ENCODE measurements at regions not wholly inside any gene's neighbourhood (a gene's known extent, or its start where the extent isn't known, plus 50 kb on each side); places are given as distances from the start of the nearest gene placed in this dataset.
A peak's percentile ranks its signal among the peaks of the same experiment; 100 is the strongest.
"Not testable (repeated sequence)": the region's sequence is repeated elsewhere in the genome, so short reads cannot be mapped to it uniquely, and the experiment has no call there.

GRCh38 chr9:29211003-29211579 is 1637.8 kb upstream of the C9orf72 start:
- no peak for DNase-seq

DNA sequence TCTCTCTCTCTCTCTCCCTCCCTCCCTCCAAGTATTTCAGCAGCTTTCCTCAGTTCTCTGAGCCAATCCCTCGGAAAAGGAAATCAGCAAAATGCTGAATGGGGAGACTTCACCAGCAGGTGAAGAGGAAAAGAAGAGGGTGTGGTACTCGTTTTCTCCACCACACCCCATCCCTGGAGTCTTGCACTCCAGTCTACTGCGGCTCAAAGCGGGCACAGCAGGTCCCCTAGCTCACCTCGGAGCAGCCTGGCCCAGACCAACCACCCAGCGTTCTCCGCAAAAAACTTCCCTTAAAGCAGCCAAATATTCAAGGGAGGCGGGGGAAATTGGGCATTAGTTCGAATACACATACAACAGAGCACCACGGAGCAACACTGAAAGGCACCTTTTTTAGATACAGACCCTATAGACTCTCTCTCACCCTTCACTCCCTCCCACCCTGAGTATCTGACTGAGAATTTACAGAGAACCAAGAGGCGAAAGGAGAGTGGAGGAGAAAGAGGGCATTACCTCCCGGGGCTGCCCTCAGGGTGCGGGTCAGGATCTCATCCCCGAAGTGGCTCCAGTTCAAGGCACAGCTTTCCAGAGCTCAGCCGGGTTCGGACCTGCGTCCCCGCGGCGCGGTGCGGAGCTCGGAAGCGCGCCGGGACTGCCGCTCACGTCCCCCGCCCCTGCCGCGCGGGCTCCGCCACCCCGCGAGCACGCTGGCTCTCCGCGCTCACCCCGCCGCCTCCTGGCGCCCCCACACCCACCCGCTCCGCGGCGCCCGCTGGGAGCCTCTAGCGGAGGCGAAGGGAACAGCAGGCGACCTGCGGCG is 1638.5 kb upstream of the C9orf72 start:
- DNase-seq = peak; percentile 61

DNA sequence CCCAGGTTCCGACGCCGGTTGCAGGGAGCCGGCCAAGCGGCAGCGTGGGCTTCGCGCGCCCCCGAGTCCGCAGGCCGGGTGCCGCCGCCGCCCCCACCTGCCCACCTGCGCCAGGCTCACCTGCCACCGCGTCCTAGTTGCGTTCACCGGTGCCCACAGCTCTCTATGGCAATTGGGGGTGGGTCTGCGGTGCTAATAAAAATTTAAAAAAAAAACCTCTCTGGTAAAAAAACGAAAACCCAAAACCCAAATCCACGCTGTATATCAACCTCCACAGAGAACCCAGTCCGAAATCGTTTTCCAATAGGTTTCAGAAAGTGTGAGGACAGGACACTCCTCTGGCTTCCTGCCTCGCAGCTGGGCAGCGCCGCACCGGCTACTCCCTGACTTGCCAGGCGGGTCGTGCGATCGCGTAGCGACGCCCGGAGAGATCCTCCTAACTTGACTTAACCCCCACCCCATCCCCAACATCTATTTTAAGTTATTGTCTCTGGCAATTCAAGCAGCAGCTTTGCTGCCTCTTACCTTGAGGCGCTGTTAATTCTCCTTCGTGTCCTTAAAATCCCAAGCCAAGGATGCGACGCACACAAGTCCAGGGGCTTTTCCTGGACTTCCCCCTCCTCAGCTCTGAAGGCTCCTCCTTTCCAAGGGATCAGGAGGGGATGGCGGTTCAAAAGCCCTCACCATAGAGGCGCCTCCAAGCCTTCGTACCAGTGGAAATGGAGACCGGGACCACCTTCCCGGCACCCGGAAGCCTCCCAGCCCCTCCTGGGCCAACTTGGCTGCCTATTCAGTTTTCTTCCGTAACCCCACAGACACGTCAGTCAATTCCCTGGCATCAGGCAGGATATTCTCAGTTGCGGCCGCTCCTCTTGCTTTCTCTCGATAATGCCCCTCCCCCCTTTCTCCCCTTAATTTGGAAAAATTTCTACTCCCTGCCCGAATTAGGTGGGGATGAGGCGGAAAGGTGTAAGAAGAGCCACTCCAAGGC is 1639.4 kb upstream of the C9orf72 start:
- DNase-seq = no peak

- no peak for DNase-seq
These were observed 1640.3 kb upstream of the C9orf72 start, which contains the start of gene LINGO2 for GRCh38 chr9:29213417-29214153. LINGO2 (minus strand) TSS chr9:29213601.

DNA sequence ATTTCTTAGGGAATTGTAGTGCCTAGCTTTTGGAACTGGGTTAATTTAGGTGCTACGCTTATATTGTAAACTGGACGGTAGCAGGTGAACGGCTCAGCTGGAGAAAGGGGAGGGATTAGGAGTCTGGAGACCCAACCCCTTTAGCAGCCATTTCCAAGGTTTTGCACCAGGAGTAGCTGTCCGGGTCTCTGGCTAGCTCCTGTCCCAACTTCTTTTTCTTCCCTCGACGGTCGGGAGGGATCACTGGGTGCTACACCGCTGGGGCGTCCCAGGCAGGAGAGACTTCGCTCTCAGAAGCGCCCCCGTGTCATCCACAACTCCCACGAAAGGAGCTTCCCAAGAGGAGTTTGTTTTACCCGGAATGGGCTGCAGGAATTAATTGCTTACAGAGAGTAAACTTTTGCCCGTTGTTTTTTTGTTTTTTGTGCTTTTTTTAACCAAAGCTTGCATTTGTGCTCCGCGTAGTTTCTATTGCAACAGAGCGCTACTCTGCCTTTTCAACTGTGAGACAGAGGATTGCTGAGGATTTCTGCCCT is 1640.9 kb upstream of the C9orf72 start:
- DNase-seq = no peak

- no peak for DNase-seq
These were observed 1641.5 kb upstream of the C9orf72 start for GRCh38 chr9:29214690-29215253.

- DNase-seq = no peak
These were observed 1644.7 kb upstream of the C9orf72 start for GRCh38 chr9:29217966-29218365.

DNA sequence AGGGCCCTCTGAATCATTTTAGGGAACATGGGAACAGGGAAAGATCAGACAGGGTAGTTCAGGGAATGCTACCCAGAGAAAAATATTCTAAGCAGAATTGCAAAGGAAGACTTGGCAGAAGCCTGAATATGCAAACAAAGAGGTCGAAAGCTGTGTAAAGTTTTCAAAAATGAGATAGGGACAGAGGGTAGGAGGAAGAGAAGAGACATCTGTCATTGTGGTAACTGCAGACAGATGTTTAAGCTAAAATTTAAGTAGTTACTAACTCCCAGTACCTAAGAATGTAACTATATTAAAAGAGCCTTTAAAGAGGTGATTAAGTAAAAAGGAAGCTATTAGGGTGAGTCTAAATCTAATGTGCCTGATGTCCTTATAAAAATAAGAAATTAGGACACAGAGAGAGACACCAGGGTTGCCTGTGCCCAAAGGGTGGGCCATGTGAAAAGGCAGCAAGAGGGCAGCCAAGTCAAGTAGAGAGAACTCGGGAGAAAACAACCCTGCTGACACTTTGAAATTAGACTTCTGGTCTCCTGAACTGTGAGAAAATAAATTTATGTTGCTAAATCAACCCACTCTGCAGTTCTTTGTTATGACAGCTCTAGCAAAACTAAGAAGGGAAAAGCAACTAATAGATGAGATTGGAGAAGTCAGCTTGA is 1647.4 kb upstream of the C9orf72 start:
- DNase-seq = no peak

DNA sequence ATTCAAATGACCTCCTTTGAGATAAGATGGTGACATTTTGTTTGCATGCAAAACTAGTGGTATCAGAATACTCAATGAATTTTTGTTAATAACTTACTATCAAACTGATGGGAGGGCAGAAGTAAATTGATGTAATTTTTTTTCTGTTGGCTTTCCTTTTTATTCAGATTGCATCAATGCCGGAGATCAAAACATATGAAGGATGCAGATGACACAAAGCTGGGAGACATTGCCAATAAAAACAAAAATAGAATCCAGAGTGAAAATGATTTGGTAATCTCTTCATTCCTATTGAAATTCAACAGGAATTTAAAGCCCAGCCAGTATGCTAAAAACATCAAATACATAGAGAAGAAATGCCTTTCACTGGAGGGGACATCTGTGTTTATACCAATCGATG is 1655.3 kb upstream of the C9orf72 start:
- no peak for DNase-seq

- DNase-seq = no peak
These were observed 1657.7 kb upstream of the C9orf72 start for GRCh38 chr9:29230931-29231330.

DNA sequence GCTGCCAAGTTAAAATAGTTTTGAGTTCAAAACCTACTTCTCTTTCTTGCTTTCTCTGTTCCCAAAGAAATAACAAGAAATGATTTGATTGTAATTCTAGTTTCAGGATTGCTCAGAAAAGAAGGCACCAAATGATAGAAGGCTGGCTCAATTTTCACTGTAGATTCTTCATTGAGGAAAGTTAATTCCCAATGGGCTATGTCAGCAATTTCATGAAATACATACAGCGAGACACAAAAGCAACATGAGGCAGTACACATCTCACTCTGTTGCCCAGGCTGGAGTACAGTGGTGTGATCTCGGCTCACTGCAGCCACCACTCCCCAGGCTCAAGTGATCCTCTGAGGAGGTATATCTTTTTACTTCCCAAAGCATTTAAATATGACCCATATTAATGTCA is 1659.9 kb upstream of the C9orf72 start:
- no peak for DNase-seq

DNA sequence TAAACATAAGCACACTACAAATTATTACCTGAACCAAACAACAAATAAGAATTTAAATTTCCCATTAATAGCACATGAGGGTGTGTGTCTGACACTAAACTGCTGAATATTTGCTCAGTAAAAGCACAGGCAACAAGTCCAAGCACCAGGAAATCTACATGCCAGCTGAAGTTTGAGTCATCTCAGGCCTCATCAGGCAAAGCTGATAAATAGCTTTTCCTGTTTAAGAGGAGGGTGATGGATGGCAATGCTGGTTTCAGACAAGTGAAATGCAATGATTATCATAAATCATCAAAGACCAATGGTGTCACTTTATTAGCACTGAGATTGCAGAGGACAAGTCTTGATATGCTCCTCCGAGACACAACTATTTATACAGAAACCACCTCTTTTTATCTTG is 1668.0 kb upstream of the C9orf72 start:
- DNase-seq = no peak

- no peak for DNase-seq
These were observed 1672.1 kb upstream of the C9orf72 start for GRCh38 chr9:29245351-29245750.

DNA sequence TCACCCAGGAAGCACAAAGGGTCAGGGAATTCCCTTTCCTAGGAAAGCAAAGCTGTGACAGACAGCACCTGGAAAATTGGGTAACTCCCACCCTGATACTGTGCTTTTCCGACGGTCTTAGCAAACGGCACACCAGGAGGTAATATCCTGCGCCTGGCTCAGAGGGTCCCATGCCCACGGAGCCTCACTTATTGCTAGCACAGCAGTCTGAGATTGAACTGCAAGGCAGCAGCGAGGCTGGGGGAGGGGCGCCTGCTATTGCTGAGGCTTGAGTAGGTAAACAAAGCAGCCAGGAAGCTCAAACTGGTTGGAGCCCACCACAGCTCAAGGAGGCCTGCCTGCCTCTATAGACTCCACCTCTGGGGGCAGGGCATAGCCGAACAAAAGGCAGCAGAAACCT is 1697.1 kb upstream of the C9orf72 start:
- not testable (repeated sequence) for DNase-seq

DNA sequence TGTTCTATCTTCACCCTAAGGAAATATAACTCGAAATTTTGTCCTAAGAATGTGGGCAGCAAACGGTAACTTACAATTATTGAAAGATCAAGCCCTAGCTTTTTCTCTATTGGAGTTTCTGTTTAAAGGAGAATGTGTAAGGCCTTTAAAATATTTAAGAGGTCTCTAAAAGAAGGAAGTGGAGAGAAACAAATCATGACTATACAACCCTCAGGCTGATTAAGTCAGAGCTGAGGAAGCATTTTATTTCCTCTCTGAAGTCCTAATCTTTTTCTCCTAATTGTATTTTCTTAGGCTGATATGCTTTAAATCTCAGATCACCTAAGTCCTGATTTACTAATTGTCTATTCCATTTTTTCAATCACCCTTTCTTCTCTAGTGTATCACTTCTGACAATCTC is 1708.8 kb upstream of the C9orf72 start:
- DNase-seq = no peak

DNA sequence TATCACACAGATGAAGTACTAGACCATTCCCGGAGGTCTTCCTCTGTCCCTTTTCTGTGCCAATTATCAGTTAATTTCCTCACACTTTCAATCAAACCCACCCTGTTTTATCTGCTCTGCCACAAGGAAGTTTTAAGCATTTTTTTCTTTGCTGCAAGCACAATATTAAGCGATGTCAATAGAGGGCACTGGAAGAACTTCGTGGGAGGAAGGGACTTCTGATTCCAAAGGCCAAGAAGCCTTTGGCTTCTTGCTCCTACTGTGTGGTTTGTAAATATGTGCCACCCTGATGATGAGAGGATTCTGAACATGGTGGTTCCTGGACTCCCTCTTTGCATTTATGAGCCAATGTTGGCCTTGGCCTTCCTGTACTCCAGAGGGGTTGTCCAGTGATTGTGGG is 1712.5 kb upstream of the C9orf72 start:
- DNase-seq = no peak

- DNase-seq = no peak
These were observed 1716.1 kb upstream of the C9orf72 start for GRCh38 chr9:29289365-29289764.

- no peak for DNase-seq
These were observed 1717.2 kb upstream of the C9orf72 start for GRCh38 chr9:29290516-29290915.

DNA sequence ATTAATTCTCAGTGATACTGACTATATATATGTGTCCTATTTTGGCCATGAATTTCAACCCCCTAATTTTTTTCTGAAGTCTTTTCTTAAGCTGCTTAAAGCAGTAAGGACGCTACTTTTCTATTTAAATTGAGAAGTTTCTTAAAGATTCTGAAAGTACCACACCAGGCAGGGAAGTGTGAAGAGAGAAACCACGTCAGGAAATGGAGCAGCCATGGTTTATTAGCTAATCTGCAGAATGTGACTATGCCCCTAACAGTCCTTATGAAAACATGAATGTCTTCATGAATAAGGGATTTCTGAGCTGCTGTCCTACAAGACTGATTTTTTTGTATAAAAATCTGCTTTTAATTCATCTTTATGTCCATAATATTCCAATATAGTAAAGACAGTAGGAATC is 1724.3 kb upstream of the C9orf72 start:
- no peak for DNase-seq

GRCh38 chr9:29311221-29311620 is 1737.9 kb upstream of the C9orf72 start:
- no peak for DNase-seq

DNA sequence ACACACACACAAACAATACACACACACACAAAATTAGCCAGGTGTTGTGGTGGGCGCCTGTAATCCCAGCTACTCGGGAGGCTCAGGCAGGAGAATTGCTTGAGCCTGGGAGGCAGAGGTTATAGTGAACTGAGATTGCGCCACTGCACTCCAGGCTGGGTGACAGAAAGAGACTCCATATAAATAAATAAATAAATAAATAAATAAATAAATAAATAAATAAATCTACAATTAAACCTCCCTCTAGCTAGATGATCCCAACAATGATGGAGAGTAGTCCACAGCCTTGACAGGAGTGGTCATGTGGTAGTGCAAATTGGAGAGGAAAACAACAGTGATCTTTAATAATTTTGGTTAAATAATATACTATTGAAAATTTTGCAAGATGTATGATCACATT is 1739.0 kb upstream of the C9orf72 start:
- DNase-seq = no peak
